ENCODE measurements at regions not wholly inside any gene's neighbourhood (a gene's known extent, or its start where the extent isn't known, plus 50 kb on each side); places are given as distances from the start of the nearest gene placed in this dataset.

DNA sequence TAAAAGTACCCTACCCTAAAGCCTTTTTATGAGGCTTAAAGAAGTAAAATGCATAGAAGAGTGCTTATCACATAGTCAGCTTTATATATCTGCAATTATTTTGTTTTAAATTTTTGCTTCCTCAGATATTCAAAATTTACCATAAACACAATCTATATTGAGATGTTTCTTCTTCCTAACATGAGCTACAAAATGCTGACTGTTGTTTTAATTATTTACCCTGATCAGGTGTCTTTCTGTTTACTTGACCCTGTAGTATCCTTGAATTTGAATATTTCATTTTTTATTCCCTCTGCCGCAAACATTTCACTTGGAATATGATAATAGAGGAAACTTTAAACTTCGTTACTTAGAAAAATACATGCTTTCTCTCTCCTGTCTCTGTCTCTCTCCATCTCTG lies 147.9 kb downstream of the TMX3 start:
- DNase-seq (no peak), ATAC-seq (no peak)
- no peak overlapping the region for H3K4me3 ChIP-seq
- no peaks in the 10 kb centered on the region for H3K36me3 ChIP-seq (ENCODE audit: low read depth)
- H3K4me1 ChIP-seq (ENCODE audit: low read depth) = no peaks in the 10 kb centered on the region
- no peaks in the 10 kb centered on the region for H3K9me3 ChIP-seq
- TF ChIP-seq CTCF (IDR thresholded peaks at IDR 0.05) = no peak
- intact Hi-C loops (cut with DNase I, micrococcal nuclease) = no loop called here

- H3K36me3 ChIP-seq (ENCODE audit: low read depth) = no peaks in the 10 kb centered on the region
- DNase-seq = no peak
- no peaks in the 10 kb centered on the region for H3K4me1 ChIP-seq (ENCODE audit: low read depth)
- intact Hi-C loops (cut with DNase I, micrococcal nuclease) = no loop called here
- H3K9me3 ChIP-seq = no peaks in the 10 kb centered on the region
- TF ChIP-seq CTCF (IDR thresholded peaks at IDR 0.05) = no peak
- no peak for ATAC-seq
- H3K4me3 ChIP-seq = no peak overlapping the region
Measured at GRCh38 chr18:68564961-68565360, 149.9 kb downstream of the TMX3 start.

GRCh38 chr18:68564351-68564750 lies 150.6 kb downstream of the TMX3 start:
- intact Hi-C loops (cut with DNase I, micrococcal nuclease) = no loop called here

DNA sequence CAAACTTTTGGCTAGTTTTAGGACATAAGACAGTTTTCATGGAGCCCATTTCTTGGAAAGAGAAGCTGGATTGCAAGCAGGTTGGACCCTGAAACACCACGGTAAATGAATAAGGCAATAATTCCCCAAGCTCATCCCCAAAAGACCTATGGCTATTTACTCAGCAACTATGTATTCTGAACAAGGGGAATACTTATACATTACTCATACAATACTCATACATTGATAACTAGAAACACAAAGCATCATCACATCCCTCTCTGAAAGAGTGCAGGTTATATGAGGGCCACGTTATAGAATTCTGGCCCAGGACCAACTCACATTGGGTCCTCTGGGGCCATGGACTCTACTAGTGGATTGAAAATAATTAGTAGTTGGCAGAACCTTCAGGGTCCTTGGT lies 154.8 kb downstream of the TMX3 start:
- H3K4me1 ChIP-seq (ENCODE audit: low read depth) = no peaks in the 10 kb centered on the region
- H3K9me3 ChIP-seq = no peaks in the 10 kb centered on the region
- no peaks in the 10 kb centered on the region for H3K36me3 ChIP-seq (ENCODE audit: low read depth)
- intact Hi-C loops (cut with DNase I, micrococcal nuclease) = no loop called here
- ATAC-seq (no peak), DNase-seq (no peak)
- no peak overlapping the region for H3K4me3 ChIP-seq
- TF ChIP-seq CTCF (IDR thresholded peaks at IDR 0.05) = no peak

More at GRCh38 chr18:68564351-68564750, 150.6 kb downstream of the TMX3 start:
- ATAC-seq = no peak
- Histone ChIP-seq H3K9me3 (no peaks in the 10 kb centered on the region), H3K4me1 (ENCODE audit: low read depth) (no peaks in the 10 kb centered on the region), H3K36me3 (ENCODE audit: low read depth) (no peaks in the 10 kb centered on the region), H3K4me3 (no peak overlapping the region)
- TF ChIP-seq CTCF (IDR thresholded peaks at IDR 0.05) = no peak
- DNase-seq = no peak

GRCh38 chr18:68557183-68557582 lies 157.7 kb downstream of the TMX3 start:
- Histone ChIP-seq H3K4me1 (ENCODE audit: low read depth) (no peaks in the 10 kb centered on the region), H3K9me3 (no peaks in the 10 kb centered on the region), H3K36me3 (ENCODE audit: low read depth) (no peaks in the 10 kb centered on the region), H3K4me3 (no peak overlapping the region)
- TF ChIP-seq CTCF (IDR thresholded peaks at IDR 0.05) = no peak
- ATAC-seq = no peak
- intact Hi-C loops (cut with DNase I, micrococcal nuclease) = no loop called here
- no peak for DNase-seq

DNA sequence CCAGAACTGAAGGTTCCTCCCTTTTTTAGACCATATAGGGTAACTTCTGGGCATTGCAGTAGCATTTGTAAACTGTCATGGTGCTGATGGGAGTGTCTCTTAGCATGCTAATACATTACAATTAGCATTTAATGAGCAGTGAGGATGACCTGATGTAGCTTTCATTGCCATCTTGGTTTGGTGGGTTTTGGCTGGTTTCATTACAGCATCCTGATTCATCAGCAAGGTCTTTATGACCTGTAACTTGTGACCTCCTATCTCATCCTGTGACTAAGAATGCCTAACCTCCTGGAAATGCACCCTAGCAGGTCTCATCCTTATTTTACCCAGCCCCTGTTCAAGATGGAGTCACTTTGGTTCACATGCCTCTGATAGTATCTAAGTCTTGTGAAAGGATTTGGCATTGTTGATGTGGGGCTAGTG lies 159.0 kb downstream of the TMX3 start:
- no peak for DNase-seq
- ATAC-seq = no peak
- no peak for TF ChIP-seq CTCF (IDR thresholded peaks at IDR 0.05)
- no peaks in the 10 kb centered on the region for H3K4me1 ChIP-seq (ENCODE audit: low read depth)
- H3K9me3 ChIP-seq = no peaks in the 10 kb centered on the region
- intact Hi-C loops (cut with DNase I, micrococcal nuclease) = no loop called here
- no peaks in the 10 kb centered on the region for H3K36me3 ChIP-seq (ENCODE audit: low read depth)
- H3K4me3 ChIP-seq = no peak overlapping the region
